ENCODE measurements at regions not wholly inside any gene's neighbourhood (a gene's known extent, or its start where the extent isn't known, plus 50 kb on each side); places are given as distances from the start of the nearest gene placed in this dataset.
A peak's percentile ranks its signal among the peaks of the same experiment; 100 is the strongest.

- H3K4me3 Mint-ChIP-seq: no peak overlapping the region
- H3K4me1 Mint-ChIP-seq: peaks cover 3% of the 10 kb centered on the region
- no peaks in the 10 kb centered on the region for H3K36me3 Mint-ChIP-seq
- H3K9me3 Mint-ChIP-seq: no peaks in the 10 kb centered on the region
- H3K27ac Mint-ChIP-seq: peak overlapping the region; percentile 55
- H3K27me3 Mint-ChIP-seq: peaks cover 2% of the 10 kb centered on the region
Measured at GRCh38 chr7:155215576-155216325, 81.9 kb upstream of the INSIG1 start.

- no peak overlapping the region for H3K4me3 Mint-ChIP-seq
- no peak overlapping the region for H3K27ac Mint-ChIP-seq
- no peaks in the 10 kb centered on the region for H3K36me3 Mint-ChIP-seq
- H3K9me3 Mint-ChIP-seq: no peaks in the 10 kb centered on the region
- no peaks in the 10 kb centered on the region for H3K4me1 Mint-ChIP-seq
- peaks cover 2% of the 10 kb centered on the region for H3K27me3 Mint-ChIP-seq
Measured at GRCh38 chr7:155216475-155217272, 81.0 kb upstream of the INSIG1 start.

- no peaks in the 10 kb centered on the region for H3K36me3 Mint-ChIP-seq
- H3K27ac Mint-ChIP-seq: no peak overlapping the region
- H3K27me3 Mint-ChIP-seq: peaks cover 2% of the 10 kb centered on the region
- no peak overlapping the region for H3K4me3 Mint-ChIP-seq
- no peaks in the 10 kb centered on the region for H3K9me3 Mint-ChIP-seq
- no peaks in the 10 kb centered on the region for H3K4me1 Mint-ChIP-seq
Measured at GRCh38 chr7:155217634-155218033, 80.0 kb upstream of the INSIG1 start.

- Mint-ChIP-seq H3K27ac (no peak overlapping the region), H3K4me1 (no peaks in the 10 kb centered on the region), H3K4me3 (no peak overlapping the region), H3K9me3 (no peaks in the 10 kb centered on the region), H3K27me3 (peaks cover 2% of the 10 kb centered on the region), H3K36me3 (no peaks in the 10 kb centered on the region)
Measured at GRCh38 chr7:155218276-155219153, 79.2 kb upstream of the INSIG1 start.

GRCh38 chr7:155219154-155219531, 78.5 kb upstream of the INSIG1 start:
- H3K4me1 Mint-ChIP-seq: no peaks in the 10 kb centered on the region

GRCh38 chr7:155219947-155220769, 77.5 kb upstream of the INSIG1 start:
- no peak overlapping the region for H3K27ac Mint-ChIP-seq
- no peaks in the 10 kb centered on the region for H3K27me3 Mint-ChIP-seq
- no peaks in the 10 kb centered on the region for H3K36me3 Mint-ChIP-seq
- H3K9me3 Mint-ChIP-seq: no peaks in the 10 kb centered on the region
- no peak overlapping the region for H3K4me3 Mint-ChIP-seq
- H3K4me1 Mint-ChIP-seq: no peaks in the 10 kb centered on the region

More at GRCh38 chr7:155219154-155219531, 78.5 kb upstream of the INSIG1 start:
- Mint-ChIP-seq H3K9me3 (no peaks in the 10 kb centered on the region), H3K27me3 (peaks cover 2% of the 10 kb centered on the region), H3K4me3 (no peak overlapping the region), H3K27ac (no peak overlapping the region), H3K36me3 (no peaks in the 10 kb centered on the region)

GRCh38 chr7:155220903-155221302, 76.8 kb upstream of the INSIG1 start:
- no peak overlapping the region for H3K4me3 Mint-ChIP-seq
- H3K9me3 Mint-ChIP-seq: no peaks in the 10 kb centered on the region
- no peaks in the 10 kb centered on the region for H3K36me3 Mint-ChIP-seq
- no peak overlapping the region for H3K27ac Mint-ChIP-seq
- H3K4me1 Mint-ChIP-seq: no peaks in the 10 kb centered on the region
- H3K27me3 Mint-ChIP-seq: no peaks in the 10 kb centered on the region

GRCh38 chr7:155221547-155221946, 76.1 kb upstream of the INSIG1 start:
- H3K9me3 Mint-ChIP-seq: no peaks in the 10 kb centered on the region
- H3K36me3 Mint-ChIP-seq: no peaks in the 10 kb centered on the region
- H3K27me3 Mint-ChIP-seq: no peaks in the 10 kb centered on the region
- H3K4me1 Mint-ChIP-seq: no peaks in the 10 kb centered on the region
- H3K27ac Mint-ChIP-seq: no peak overlapping the region
- H3K4me3 Mint-ChIP-seq: no peak overlapping the region

- Mint-ChIP-seq H3K4me3 (no peak overlapping the region), H3K4me1 (no peaks in the 10 kb centered on the region), H3K27me3 (no peaks in the 10 kb centered on the region), H3K36me3 (no peaks in the 10 kb centered on the region), H3K27ac (no peak overlapping the region), H3K9me3 (no peaks in the 10 kb centered on the region)
Measured at GRCh38 chr7:155222061-155222460, 75.6 kb upstream of the INSIG1 start.

- Mint-ChIP-seq H3K9me3 (no peaks in the 10 kb centered on the region), H3K27ac (no peak overlapping the region), H3K36me3 (no peaks in the 10 kb centered on the region), H3K4me1 (no peaks in the 10 kb centered on the region), H3K4me3 (no peak overlapping the region), H3K27me3 (no peaks in the 10 kb centered on the region)
Measured at GRCh38 chr7:155222573-155222972, 75.1 kb upstream of the INSIG1 start.

GRCh38 chr7:155223021-155223420, 74.7 kb upstream of the INSIG1 start:
- Mint-ChIP-seq H3K27me3 (no peaks in the 10 kb centered on the region), H3K9me3 (no peaks in the 10 kb centered on the region), H3K4me3 (no peak overlapping the region), H3K36me3 (no peaks in the 10 kb centered on the region), H3K4me1 (no peaks in the 10 kb centered on the region), H3K27ac (no peak overlapping the region)

GRCh38 chr7:155223503-155223902, 74.2 kb upstream of the INSIG1 start:
- H3K36me3 Mint-ChIP-seq: no peaks in the 10 kb centered on the region

GRCh38 chr7:155224116-155224811, 73.4 kb upstream of the INSIG1 start:
- Mint-ChIP-seq H3K27me3 (no peaks in the 10 kb centered on the region), H3K36me3 (no peaks in the 10 kb centered on the region), H3K4me1 (no peaks in the 10 kb centered on the region), H3K9me3 (no peaks in the 10 kb centered on the region), H3K27ac (no peak overlapping the region), H3K4me3 (no peak overlapping the region)

More at GRCh38 chr7:155223503-155223902, 74.2 kb upstream of the INSIG1 start:
- Mint-ChIP-seq H3K27ac (no peak overlapping the region), H3K27me3 (no peaks in the 10 kb centered on the region), H3K9me3 (no peaks in the 10 kb centered on the region), H3K4me3 (no peak overlapping the region), H3K4me1 (no peaks in the 10 kb centered on the region)

- H3K36me3 Mint-ChIP-seq: no peaks in the 10 kb centered on the region
- no peaks in the 10 kb centered on the region for H3K4me1 Mint-ChIP-seq
- no peak overlapping the region for H3K4me3 Mint-ChIP-seq
- no peaks in the 10 kb centered on the region for H3K9me3 Mint-ChIP-seq
- no peaks in the 10 kb centered on the region for H3K27me3 Mint-ChIP-seq
- H3K27ac Mint-ChIP-seq: no peak overlapping the region
Measured at GRCh38 chr7:155225095-155225494, 72.6 kb upstream of the INSIG1 start.

All from activated naive CD4-positive, alpha-beta T cell treated with anti-CD3 and anti-CD28 coated beads, Interleukin-2, amount 50 U/mL, for 24 hours (primary cell).